Limb (tissue), 2 donors: ENCODE measurements at regions not wholly inside any gene's neighbourhood (a gene's known extent, or its start where the extent isn't known, plus 50 kb on each side); places are given as distances from the start of the nearest gene placed in this dataset.
"Not testable (repeated sequence)": the region's sequence is repeated elsewhere in the genome, so short reads cannot be mapped to it uniquely, and the experiment has no call there.

Source experiments
- DNase-seq, 2 donors: peaks; one replicate each; pipeline ENCODE4 v3.0.0-alpha.2; 2016; ENCODE audit errors: extremely low spot score in 2 of 2

DNA sequence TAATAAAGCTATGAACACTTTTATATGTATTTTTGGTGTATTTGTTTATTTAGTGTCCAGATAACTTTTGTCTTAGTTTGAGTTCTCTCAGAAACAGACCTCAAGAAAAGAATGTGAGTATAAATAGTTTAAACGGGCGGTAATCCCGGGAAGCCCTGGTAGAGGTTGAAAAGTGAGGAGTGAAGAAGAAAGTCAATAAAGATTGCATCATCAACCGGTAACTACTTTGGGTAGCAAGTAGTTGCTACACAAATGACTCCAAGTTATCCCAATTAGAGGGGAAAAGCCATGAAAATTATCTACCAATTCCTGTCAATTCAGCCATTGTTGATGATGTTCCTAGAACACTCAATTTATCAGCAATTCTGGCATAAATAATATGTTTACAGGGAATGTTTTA, 870.3 kb upstream of the RAG2 start:
- DNase-seq = no peak

DNA sequence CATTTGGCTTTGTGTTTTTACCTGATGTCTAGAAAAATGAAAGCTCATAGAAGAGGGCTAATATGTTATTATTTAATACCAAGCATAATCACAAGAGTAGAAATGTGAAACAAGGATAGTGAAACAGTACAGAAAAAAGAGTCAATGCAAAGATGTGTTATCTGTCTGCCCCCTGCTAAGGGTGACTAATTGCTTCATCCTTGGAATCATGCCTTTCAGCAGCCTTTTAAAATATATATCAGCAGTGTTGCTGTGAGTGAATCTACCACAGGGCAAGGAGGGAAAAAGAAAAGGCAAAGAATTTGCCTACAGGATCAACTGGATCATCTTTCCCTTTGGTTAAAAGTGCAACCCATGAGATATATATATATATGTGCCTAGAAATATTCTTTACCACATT, 867.2 kb upstream of the RAG2 start:
- no peak for DNase-seq

DNA sequence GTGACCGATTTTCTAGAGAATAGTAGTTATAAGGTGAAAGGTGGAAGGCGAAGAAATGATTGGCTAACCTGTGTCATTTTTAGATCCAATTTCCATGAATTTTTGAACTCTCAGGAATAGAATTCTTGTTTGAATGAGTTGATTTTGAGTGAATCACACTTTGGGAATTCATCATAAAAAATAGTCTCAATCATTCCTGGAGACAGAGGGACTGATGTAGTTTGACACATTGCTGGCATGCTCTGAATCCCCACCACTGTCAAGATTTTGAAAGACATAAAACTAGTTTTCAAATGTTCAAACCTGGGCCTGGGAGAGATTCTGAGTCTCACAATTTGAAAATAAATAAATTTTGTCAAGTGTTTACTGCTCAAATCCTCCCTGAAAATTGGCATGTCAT, 861.4 kb upstream of the RAG2 start:
- no peak for DNase-seq

DNA sequence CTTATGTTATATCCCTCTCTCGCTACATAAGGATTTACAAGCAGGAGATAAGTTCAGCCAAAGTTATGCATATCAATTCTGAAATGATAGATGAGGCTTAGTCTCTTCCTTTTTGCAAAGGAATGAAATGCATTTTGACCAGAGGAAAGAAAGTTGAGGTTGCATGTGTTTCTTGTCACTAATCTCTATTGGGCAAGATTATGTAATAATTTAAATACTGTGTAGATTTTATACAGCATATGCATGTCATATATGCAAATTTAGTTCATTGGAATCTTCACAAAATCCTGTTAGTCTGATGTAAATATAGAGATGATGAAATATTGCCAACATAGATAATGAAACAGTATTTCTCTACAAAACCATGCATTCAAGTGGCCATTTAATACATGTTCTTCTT, 858.7 kb upstream of the RAG2 start:
- DNase-seq = no peak

DNA sequence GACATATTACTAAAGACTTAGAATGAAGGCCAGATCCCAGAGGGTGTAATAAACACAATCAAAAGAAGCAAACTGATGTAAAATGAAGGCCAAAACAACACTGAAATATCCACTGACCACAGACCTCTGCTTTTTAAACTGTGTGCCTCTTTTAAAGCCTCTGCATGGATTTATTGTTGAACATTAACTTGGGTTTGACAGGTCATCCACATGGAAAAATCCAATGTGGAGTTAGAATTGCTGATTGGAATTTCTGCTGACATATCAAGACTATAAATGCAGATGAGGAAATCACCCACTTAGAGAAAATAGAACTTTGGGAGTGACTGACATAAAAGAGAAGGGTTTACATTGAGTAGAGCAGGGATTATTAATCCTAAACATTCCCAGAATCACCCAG, 853.9 kb upstream of the RAG2 start:
- DNase-seq = no peak

DNA sequence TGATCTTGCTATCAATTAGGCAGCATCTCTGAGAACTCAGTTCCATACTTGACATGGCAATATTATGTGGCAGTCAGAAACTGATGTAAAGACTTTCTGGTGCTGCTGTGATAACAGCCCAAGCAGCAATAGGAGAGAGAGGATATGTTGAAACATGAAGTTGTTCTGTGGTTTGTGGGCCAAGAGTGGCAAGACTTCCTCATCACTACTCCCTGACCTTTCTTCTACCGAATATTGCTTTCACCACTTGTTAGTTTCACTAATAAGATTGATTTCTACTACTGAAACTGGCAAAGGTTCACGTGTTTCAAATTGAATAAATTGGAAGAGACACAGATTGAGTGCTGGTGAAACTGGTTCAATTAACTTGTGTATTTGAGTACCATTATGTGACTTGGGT, 852.6 kb upstream of the RAG2 start:
- no peak for DNase-seq

DNA sequence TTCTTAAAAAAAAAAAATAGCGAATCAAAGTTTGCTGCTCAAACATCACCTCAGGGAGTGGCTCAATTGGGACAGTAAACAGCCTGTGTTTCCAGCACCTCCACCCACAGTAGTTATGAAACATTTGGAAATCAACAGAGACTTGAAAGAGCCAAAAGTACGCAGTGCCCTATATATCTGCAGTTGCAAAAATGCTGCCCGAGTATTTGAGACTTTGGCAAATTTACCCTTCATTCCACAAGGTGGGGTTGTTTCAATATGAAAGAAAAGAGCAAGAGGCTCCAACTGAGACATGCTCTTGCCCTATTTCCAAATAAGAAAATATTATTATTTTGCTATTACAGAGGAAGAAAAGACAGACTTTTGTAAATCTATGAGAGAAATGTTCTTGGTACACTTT, 851.1 kb upstream of the RAG2 start:
- peak in 1 of 2 donors; percentile 46 for DNase-seq

DNA sequence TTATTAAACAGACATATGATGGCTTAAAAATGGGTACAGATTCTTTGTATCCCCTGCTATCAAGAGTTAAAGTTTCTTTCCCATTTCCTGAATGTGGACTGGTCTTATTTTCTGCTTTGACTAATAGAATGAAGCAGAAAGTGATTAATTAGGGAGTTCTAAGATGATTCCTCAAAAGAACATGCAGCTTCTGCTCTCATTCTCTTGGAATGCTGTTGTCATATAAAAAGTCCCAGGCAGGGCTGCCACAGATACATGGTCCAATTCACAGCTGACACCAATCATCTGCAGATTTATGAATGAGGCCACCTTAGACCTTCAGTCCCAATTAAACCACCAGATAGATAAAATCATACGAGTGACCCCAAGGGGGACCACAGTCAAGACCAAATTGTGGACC, 844.5 kb upstream of the RAG2 start:
- DNase-seq = no peak

DNA sequence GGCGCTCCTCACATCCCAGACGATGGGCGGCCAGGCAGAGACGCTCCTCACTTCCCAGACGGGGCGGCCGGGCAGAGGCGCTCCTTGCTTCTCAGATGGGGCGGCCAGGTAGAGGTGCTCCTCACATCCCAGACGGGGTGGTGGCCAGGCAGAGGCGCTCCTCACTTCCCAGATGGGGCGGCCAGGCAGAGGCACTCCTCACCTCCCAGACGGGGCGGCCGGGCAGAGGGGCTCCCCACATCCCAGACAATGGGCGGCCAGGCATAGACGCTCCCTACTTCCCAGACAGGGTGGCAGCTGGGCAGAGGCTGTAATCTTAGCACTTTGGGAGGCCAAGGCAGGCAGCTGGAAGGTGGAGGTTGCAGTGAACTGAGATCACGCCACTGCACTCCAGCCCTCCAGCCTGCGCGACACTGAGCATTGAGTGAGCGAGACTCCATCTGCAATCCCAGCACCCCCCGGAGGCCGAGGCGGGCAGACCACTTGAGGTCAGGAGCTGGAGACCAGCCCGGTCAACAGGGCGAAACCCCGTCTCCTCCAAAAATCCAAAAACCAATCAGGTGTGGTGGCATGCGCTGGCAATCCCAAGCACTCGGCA, 833.7 kb upstream of the RAG2 start:
- DNase-seq = not testable (repeated sequence)

DNA sequence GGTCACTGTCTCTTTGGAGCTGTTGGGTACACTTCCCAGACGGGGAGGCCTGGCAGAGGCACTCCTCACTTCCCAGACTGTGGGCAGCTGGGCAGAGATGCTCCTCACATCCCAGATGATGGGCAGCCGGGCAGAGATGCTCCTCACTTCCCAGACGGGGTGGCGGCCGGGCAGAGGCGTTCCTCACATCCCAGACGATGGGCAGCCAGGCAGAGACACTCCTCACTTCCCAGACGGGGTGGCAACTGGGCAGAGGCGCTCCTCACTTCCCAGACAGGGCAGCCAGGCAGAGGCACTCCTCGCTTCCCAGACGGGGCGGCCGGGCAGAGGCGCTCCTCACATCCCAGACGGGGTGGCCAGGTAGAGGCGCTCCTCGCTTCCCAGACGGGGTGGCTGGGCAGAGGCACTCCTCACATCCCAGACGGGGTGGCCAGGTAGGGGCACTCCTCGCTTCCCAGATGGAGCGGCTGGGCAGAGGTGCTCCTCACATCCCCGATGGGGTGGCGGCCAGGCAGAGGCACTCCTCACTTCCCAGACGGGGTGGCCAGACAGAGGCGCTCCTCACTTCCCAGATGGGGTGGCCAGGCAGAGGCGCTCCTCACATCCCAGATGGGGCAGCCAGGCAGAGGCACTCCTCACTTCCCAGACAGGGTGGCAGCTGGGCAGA, 833.1 kb upstream of the RAG2 start:
- DNase-seq = not testable (repeated sequence)

DNA sequence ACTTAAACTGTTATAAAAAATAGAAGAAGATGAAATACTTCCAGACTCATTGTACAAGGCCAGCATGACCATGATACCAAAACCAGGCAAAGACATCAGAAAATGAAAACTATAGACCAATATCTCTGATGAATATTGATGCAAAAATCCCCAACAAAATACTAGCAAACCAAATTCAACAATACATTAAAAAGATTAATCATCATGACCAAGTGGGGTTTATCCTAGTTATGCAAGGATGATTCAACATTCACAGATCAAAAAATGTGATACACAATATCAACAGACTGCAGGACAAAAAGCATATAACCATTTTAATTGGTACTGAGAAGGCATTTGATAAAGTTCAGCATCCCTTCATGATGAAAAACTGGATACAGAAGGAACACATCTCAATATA, 824.5 kb upstream of the RAG2 start:
- no peak for DNase-seq

DNA sequence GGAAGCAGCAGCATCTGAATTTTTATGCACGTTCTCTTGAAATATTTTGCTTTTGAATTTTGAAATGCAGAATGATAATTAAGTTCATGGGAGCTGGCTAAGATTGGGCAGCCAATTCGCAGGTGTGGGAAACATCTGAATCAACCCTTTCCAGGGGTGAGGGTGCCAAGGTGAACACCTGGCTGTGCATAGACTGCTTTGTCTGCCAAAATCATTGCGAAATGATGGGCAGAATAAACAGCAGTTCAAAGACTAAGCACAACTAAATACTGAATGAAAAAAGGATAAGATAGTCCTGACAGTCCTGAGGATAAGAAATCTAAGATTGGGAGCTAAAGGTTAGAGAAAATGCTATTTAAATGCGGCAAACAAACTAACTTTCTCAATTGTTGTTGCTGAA, 813.3 kb upstream of the RAG2 start:
- DNase-seq = no peak

DNA sequence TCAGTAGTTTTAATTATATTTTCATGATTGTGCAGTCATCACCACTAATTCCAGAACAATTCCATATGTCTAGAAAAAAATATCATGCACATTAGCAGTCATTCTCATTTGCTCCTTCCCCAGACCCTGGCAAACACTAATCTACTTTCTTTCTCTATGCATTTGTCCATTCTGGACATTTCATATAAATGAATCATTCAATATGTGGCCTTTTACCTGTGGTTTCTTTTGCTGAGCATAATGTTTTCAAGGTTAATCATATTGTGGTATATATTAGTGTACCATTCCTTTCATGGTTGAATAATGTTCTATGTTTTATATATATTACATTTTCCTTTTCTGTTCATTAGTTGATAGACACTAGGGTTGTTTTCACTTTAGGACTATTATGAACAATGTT, 811.1 kb upstream of the RAG2 start:
- no peak for DNase-seq

DNA sequence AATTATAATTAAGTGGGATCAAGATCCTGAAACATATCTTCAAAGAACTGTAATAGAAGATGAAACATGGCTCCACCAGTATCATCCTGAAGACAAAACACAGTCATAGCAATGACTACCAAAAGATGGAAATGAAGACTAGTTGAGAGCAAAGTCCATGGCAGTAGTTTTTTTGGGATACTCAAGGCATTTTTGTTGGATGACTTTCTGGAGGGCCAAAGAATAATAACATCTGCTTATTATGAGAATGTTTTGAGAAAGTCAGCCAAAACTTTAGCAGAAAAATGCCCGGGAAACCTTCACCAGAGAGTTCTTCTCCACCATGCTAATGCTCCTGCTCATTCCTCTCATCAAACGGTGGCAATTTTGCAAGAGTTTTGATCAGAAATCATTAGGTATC, 809.4 kb upstream of the RAG2 start:
- DNase-seq = no peak

DNA sequence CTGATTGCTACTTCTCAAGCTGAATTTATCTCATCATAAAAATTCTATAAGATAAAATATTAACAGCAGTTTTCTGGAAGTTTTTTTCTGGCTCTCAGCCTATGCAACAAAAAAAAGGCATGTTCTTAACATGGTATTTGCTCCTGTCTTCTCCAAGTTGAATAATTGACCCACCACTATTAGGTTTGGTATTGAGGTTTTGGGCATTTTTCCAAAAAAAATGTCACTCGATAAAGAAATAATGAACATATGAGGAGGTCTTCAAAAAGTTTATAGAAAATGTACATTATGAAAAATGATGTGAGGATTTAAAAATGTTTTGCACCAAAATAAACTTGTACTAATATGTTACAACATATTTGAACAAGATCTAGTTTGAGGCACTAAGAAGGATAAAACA, 808.6 kb upstream of the RAG2 start:
- no peak for DNase-seq

DNA sequence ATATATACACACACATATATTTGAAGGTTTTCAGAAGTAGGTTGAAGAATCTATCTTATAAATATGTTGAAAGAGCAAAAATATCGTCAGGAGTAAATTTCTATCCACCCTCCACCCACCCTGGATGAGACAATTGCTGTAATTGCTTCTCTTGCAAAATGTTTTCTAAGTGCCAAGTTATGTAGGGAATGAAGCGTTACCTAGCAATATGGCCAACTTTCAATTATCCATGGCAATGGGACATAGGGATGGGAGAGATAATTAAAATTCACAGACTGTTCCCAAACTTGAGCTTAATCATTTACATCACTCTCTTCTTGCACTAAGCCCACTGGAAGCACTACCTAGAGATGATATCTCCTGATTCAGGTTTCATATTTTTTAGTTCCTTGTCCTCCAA, 806.2 kb upstream of the RAG2 start:
- no peak for DNase-seq

DNA sequence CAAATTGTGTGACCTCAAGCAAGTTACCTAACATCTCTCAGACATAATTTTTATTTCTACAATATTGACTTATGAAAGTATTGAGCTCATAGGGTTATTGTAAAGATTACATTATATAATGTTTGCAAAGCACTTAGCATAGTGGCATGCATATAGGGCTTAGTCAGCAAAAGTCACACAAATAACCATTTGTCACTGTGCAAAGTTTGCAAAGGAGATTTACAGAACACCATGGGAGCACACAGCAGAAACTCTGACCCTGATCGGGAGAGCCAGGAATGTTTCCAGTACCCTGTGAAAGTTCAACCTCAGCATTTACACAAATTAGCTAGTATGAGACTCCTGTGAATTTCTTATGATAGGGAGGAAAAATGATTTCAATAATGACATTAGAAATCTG, 804.6 kb upstream of the RAG2 start:
- DNase-seq = no peak

DNA sequence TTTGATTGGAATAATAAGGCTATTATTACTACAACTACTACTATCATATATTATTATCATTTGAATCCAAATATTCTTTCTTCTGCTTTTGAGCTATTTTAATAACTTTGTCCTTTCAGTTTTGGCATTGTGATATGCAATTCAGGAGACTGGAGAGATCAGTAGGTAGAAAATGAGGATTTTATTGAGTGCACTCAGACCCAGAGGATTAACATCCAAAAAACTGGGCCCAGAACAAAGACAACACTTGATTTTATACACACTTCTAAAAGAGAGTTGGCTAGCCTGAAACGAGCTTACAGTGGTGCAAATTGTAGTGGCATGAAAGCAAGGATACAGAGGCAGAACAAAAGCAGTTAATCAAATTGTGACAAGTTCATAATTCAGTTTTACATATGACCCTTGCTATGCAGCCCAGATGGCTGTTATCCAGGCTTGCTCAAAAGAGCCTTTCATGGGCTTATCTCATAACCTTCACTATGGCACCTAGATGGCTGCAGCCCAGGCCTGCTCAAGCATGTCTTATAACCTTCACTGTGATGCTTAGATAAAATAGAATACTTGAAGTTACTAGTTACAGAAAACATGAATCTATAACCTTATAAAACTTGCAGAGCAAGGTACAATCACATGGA, 796.3 kb upstream of the RAG2 start:
- no peak for DNase-seq

DNA sequence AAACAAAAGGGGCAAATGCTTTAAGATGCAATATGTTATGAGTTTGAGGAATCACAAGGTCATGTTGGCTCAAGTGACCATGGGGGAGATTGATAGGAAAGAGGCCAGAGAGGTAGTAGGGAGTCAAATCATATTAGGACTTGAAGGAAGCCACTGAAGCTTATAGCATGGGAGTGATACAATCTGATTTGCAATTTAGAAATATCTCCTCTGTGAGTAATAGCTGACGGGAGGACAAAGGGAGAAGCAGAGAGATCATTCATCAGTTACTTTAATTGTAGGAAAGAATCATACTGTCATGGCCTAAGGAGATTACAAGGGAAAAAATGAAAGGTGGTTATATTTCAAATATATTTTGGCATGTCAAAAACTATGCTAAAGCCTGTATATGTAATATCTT, 793.6 kb upstream of the RAG2 start:
- DNase-seq = no peak

DNA sequence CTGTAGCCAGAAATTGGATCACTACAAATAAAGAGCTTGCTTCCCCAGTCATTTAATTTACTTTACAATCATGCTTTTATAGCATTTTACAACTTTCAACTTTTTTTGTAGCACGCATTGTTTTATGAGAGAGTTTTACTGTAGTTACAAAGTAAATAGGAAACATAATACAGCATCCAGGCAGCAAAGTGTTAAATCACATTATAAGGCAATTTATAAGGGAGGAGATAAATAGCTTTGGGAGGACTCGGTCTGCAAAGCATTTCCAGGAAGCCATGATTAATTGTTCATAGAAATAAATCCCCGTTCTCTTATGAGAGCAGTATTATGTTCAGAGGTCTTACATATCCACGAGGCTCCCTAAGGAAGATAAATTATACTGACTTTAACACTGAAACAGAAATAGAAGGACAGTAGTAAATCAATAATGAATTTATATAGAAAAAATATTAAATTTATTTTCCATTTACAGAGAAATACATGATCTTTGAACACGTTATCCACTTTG, 792.6 kb upstream of the RAG2 start:
- no peak for DNase-seq

DNA sequence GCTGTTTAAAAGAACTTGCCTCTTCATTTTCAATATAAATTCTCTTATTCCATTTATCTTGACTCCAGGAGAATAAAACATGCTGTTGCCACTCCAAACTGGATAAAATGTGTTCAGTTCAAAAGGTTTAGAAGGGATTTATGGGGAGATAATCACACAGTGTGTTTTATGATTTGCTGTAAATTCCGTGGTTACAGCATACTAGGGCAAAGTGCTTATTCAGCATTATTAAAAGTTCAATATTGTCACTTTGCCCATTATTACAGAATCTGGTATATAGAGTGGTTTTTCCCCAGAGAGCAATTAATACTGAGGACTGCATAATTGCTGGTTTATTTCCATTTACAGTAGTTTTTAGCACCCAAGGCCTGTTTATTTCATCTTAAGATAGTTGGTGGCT, 780.9 kb upstream of the RAG2 start:
- DNase-seq = no peak

DNA sequence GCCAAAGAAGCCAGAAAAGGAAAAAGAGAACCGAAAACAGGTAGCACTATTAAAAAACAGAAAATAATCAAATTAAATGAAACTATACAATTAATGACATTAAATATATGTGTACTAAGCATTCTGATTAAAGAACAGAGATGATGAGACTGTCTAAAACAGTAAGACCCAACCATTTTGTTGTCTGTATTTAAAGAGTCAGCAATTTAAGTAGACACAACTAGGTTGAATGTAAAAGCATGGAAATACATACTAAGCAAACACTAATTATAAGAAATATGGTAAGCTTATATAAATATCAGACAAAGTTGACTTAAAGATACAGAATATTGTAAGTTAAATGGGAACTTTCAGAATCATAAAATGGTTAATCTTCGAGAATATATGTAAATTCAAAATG, 774.6 kb upstream of the RAG2 start:
- no peak for DNase-seq

DNA sequence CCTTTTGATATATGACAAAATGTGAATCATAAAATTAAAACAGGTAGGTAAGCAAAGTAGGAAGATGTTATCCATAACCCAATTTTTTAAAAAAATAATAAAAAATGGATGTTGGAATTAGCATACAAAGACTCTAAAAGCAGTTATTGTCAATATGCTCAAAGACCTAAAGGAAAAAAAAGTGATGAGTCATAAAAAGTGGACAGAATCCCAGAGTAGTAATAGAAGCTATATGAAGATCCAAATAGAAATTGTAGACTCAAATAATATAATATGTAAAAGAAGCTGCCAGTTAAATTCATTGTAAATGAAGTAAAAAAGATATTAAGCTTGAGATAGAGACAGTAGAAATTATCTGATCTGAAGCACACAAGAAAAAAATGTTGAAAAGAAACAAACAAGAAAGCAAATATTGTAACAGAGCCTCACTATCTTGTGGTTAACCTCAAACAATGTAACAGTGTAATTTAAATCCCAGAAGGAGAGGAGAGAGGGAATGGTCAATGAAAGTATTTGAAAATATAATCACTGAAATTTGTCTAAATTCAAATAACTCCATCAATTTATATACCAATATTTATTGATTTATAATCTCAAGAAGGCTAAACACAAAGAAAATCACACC, 773.4 kb upstream of the RAG2 start:
- DNase-seq = no peak
